ENCODE measurements at regions not wholly inside any gene's neighbourhood (a gene's known extent, or its start where the extent isn't known, plus 50 kb on each side); places are given as distances from the start of the nearest gene placed in this dataset.

DNA sequence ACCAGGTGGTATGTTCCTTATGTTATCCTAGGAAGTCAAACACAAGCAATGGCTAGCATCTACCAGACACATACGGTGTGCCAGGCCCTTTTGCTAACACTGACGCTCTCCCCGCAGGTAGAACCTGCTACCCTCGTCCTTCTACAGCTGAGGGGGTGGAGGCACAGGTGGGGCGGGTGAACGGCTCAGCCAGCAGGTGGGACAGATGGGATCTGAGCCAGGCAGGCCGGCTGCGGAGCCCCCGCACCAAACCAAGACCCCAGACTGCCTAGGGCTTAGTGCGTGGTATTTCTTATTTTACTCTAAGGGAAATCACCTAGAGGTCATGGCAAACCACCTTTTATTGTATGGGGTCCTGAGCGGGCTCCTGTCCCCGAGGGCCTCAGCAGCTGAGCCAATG, 53.9 kb upstream of the PCSK6 start:
- FAIRE-seq (no peak), ATAC-seq (no peak), DNase-seq (ENCODE audit: low spot score) (no peak)
- Histone ChIP-seq H3K9me3 (ENCODE audit: low read length) (no peaks in the 10 kb centered on the region), H3K4me2 (ENCODE audit: low read depth, low read length) (no peak overlapping the region), H3K4me3 (replicated peaks in 1 of 3; ENCODE audit: insufficient read depth in 1 of 3, low read depth in 2 of 3, low read length in 3 of 3) (no peak overlapping the region), H3K4me1 (ENCODE audit: insufficient read depth, low read length) (peaks cover 41% of the 10 kb centered on the region), H4K20me1 (ENCODE audit: insufficient read depth, low read length) (no peaks in the 10 kb centered on the region), H2AFZ (ENCODE audit: low read length) (no peak overlapping the region), H3K79me2 (ENCODE audit: insufficient read depth, low read length) (no peaks in the 10 kb centered on the region), H3K9ac (ENCODE audit: insufficient read depth, low read depth, low read length) (no peak overlapping the region), H3K36me3 (replicated peaks in 1 of 2; ENCODE audit: control insufficient read depth in 1 of 2, insufficient read depth in 2 of 2, low read length in 2 of 2) (no peaks in the 10 kb centered on the region), H3K27me3 (ENCODE audit: control insufficient read depth in 1 of 2, insufficient read depth in 2 of 2, low read length in 2 of 2) (no peaks in the 10 kb centered on the region), H3K27ac (ENCODE audit: extremely low read length, insufficient read depth, low read length) (no peak overlapping the region)
- no peak for TF ChIP-seq ZNF292 (CRISPR knock-in tag; IDR thresholded peaks at IDR 0.05; ENCODE audit: borderline replicate concordance, low read depth)
- no peak for TF ChIP-seq ZNF138 (CRISPR knock-in tag; IDR thresholded peaks at IDR 0.05; ENCODE audit: low read depth)
- TF ChIP-seq AHR (CRISPR knock-in tag; IDR thresholded peaks at IDR 0.05): no peak
- no peak for TF ChIP-seq CENPT (CRISPR knock-in tag; IDR thresholded peaks at IDR 0.05; ENCODE audit: low read depth)
- 48% methylated on average over 6 of the region's 12 CpGs for WGBS (ENCODE audit: low lambda C conversion rate)
- no TSS peak for BruUV-seq (replicated peaks)
- ChIA-PET POLR2A (no interaction called here), CTCF (ENCODE audit: low intra/inter-chr PET ratio, low total read pairs) (no interaction called here)
- in situ Hi-C loops (cut with HindIII; ENCODE audit: extremely low pct_ligation_motif_present, low pct_unique_long_range_greater_than_20kb) (loop anchor here (5.0 kb wide), 2 partner anchors 34 to 99 kb away; no protein-coding TSS in a partner anchor), intact Hi-C loops (cut with micrococcal nuclease; ENCODE audit: unreplicated experiment) (no loop called here)

- H3K9me3 ChIP-seq (ENCODE audit: low read length): no peaks in the 10 kb centered on the region
- H3K27ac ChIP-seq (ENCODE audit: extremely low read length, insufficient read depth, low read length): no peak overlapping the region
- H3K4me3 ChIP-seq (replicated peaks in 1 of 3; ENCODE audit: insufficient read depth in 1 of 3, low read depth in 2 of 3, low read length in 3 of 3): no peak overlapping the region
- POLR2A ChIA-PET: interaction anchor here (1.2 kb wide), 1 partner anchor 15 kb away, joined by 5 read pairs; no protein-coding TSS in a partner anchor
- DNase-seq (ENCODE audit: low spot score) (no peak), ATAC-seq (no peak), FAIRE-seq (no peak)
- in situ Hi-C loops (cut with HindIII; ENCODE audit: extremely low pct_ligation_motif_present, low pct_unique_long_range_greater_than_20kb) (loop anchor here (5.0 kb wide), 2 partner anchors 34 to 99 kb away; no protein-coding TSS in a partner anchor), intact Hi-C loops (cut with micrococcal nuclease; ENCODE audit: unreplicated experiment) (no loop called here)
- H3K36me3 ChIP-seq (replicated peaks in 1 of 2; ENCODE audit: control insufficient read depth in 1 of 2, insufficient read depth in 2 of 2, low read length in 2 of 2): no peaks in the 10 kb centered on the region
- H3K27me3 ChIP-seq (ENCODE audit: control insufficient read depth in 1 of 2, insufficient read depth in 2 of 2, low read length in 2 of 2): no peaks in the 10 kb centered on the region
- no peaks in the 10 kb centered on the region for H3K79me2 ChIP-seq (ENCODE audit: insufficient read depth, low read length)
- CTCF ChIA-PET (ENCODE audit: low intra/inter-chr PET ratio, low total read pairs): no interaction called here
- WGBS (ENCODE audit: low lambda C conversion rate): 70% methylated on average over 3 of the region's 7 CpGs
- no TSS peak for BruUV-seq (replicated peaks)
- H2AFZ ChIP-seq (ENCODE audit: low read length): no peak overlapping the region
- no peak overlapping the region for H3K9ac ChIP-seq (ENCODE audit: insufficient read depth, low read depth, low read length)
- peaks cover 45% of the 10 kb centered on the region for H3K4me1 ChIP-seq (ENCODE audit: insufficient read depth, low read length)
- no peak overlapping the region for H3K4me2 ChIP-seq (ENCODE audit: low read depth, low read length)
- no peaks in the 10 kb centered on the region for H4K20me1 ChIP-seq (ENCODE audit: insufficient read depth, low read length)
- no peak for TF ChIP-seq MYNN (CRISPR knock-in tag; IDR thresholded peaks at IDR 0.05; ENCODE audit: low read depth)
- TF ChIP-seq ATRX (CRISPR knock-in tag; IDR thresholded peaks at IDR 0.05; ENCODE audit: borderline replicate concordance): no peak
- TF ChIP-seq ZNF740 (CRISPR knock-in tag; IDR thresholded peaks at IDR 0.05): no peak
- TF ChIP-seq HNRNPUL1 (IDR thresholded peaks at IDR 0.05; ENCODE audit: low read depth, low read length): no peak
- no peak for TF ChIP-seq SIN3B (IDR thresholded peaks at IDR 0.05; ENCODE audit: low read length)
- TF ChIP-seq, protein P1, sequence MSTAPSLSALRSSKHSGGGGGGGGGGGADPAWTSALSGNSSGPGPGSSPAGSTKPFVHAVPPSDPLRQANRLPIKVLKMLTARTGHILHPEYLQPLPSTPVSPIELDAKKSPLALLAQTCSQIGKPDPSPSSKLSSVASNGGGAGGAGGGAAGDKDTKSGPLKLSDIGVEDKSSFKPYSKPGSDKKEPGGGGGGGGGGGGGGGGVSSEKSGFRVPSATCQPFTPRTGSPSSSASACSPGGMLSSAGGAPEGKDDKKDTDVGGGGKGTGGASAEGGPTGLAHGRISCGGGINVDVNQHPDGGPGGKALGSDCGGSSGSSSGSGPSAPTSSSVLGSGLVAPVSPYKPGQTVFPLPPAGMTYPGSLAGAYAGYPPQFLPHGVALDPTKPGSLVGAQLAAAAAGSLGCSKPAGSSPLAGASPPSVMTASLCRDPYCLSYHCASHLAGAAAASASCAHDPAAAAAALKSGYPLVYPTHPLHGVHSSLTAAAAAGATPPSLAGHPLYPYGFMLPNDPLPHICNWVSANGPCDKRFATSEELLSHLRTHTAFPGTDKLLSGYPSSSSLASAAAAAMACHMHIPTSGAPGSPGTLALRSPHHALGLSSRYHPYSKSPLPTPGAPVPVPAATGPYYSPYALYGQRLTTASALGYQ (CRISPR knock-in tag; IDR thresholded peaks at IDR 0.05): no peak
- TF ChIP-seq, protein P2, sequence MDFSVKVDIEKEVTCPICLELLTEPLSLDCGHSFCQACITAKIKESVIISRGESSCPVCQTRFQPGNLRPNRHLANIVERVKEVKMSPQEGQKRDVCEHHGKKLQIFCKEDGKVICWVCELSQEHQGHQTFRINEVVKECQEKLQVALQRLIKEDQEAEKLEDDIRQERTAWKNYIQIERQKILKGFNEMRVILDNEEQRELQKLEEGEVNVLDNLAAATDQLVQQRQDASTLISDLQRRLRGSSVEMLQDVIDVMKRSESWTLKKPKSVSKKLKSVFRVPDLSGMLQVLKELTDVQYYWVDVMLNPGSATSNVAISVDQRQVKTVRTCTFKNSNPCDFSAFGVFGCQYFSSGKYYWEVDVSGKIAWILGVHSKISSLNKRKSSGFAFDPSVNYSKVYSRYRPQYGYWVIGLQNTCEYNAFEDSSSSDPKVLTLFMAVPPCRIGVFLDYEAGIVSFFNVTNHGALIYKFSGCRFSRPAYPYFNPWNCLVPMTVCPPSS (IDR thresholded peaks at IDR 0.05): no peak
- TF ChIP-seq EZH2 (conservative IDR thresholded peaks at IDR 0.05; ENCODE audit: low read depth, low read length): no peak
These were observed 53.5 kb upstream of the PCSK6 start for GRCh38 chr15:101543026-101543390.
